ENCODE measurements at regions not wholly inside any gene's neighbourhood (a gene's known extent, or its start where the extent isn't known, plus 50 kb on each side); places are given as distances from the start of the nearest gene placed in this dataset.

DNA sequence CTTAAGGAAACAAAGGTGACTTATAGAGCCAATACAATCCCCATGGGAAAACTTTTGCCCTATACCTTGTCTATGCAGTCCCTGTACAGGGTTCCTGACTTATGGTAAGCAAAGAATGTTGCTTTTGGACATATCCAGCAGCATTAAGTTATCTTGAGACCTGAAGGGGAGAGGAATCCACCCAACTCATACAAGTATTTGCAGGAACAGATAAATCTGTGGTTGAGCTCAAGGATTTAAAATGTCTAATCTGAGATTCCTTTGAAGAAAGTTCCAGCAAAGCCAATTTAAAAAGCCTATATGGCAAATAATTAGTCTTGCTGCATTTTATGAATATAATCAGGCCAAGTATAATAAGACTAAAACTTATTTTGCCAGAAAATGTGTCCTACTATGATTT lies 739.5 kb upstream of the CDH2 start:
- CTCF ChIA-PET: no interaction called here
- Histone ChIP-seq H3K9me3 (ENCODE audit: control insufficient read depth, insufficient read depth, low read depth, low read length) (no peaks in the 10 kb centered on the region), H3K4me1 (ENCODE audit: control insufficient read depth, insufficient read depth, low read length) (no peaks in the 10 kb centered on the region), H3K4me3 (ENCODE audit: low read depth, low read length) (no peak overlapping the region), H3K27ac (ENCODE audit: extremely low read depth, low read depth, low read length) (no peak overlapping the region), H3K36me3 (ENCODE audit: control insufficient read depth in 2 of 2, insufficient read depth in 1 of 2, low read length in 2 of 2) (no peaks in the 10 kb centered on the region)
- TF ChIP-seq ZBTB17 (tag by site-specific recombination; IDR thresholded peaks at IDR 0.05): no peak
- TF ChIP-seq, protein P1, sequence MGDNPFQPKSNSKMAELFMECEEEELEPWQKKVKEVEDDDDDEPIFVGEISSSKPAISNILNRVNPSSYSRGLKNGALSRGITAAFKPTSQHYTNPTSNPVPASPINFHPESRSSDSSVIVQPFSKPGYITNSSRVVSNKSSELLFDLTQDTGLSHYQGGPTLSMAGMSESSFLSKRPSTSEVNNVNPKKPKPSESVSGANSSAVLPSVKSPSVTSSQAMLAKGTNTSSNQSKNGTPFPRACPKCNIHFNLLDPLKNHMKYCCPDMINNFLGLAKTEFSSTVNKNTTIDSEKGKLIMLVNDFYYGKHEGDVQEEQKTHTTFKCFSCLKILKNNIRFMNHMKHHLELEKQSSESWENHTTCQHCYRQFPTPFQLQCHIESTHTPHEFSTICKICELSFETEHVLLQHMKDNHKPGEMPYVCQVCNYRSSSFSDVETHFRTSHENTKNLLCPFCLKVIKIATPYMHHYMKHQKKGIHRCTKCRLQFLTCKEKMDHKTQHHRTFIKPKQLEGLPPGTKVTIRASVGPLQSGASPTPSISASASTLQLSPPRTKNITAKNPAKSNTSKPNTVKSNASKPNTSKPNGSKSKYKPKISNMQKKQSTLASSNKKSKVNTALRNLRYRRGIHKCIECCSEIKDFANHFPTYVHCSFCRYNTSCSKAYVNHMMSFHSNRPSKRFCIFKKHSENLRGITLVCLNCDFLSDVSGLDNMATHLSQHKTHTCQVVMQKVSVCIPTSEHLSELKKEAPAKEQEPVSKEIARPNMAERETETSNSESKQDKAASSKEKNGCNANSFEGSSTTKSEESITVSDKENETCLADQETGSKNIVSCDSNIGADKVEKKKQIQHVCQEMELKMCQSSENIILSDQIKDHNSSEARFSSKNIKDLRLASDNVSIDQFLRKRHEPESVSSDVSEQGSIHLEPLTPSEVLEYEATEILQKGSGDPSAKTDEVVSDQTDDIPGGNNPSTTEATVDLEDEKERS (tag by site-specific recombination; IDR thresholded peaks at IDR 0.05): no peak
- TF ChIP-seq, protein P2, sequence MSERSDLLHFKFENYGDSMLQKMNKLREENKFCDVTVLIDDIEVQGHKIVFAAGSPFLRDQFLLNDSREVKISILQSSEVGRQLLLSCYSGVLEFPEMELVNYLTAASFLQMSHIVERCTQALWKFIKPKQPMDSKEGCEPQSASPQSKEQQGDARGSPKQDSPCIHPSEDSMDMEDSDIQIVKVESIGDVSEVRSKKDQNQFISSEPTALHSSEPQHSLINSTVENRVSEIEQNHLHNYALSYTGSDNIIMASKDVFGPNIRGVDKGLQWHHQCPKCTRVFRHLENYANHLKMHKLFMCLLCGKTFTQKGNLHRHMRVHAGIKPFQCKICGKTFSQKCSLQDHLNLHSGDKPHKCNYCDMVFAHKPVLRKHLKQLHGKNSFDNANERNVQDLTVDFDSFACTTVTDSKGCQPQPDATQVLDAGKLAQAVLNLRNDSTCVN (tag by site-specific recombination; optimal IDR thresholded peaks at IDR 0.05): no peak
- TF ChIP-seq YY2 (tag by site-specific recombination; IDR thresholded peaks at IDR 0.05): no peak
- TF ChIP-seq ZNF600 (tag by site-specific recombination; IDR thresholded peaks at IDR 0.05): no peak
- POLR2A ChIA-PET: interaction anchor here (1.5 kb wide), 1 partner anchor 740 kb away, joined by 4 read pairs; the partner anchor contains the start of gene CDH2

GRCh38 chr18:28905509-28905908 lies 728.6 kb upstream of the CDH2 start:
- H3K9me3 ChIP-seq (ENCODE audit: control insufficient read depth, insufficient read depth, low read depth, low read length): no peaks in the 10 kb centered on the region
- H3K4me3 ChIP-seq (ENCODE audit: low read depth, low read length): no peak overlapping the region
- no peak for TF ChIP-seq ZNF426 (tag by site-specific recombination; IDR thresholded peaks at IDR 0.05)
- no peak for TF ChIP-seq ZNF394 (tag by site-specific recombination; IDR thresholded peaks at IDR 0.05; ENCODE audit: borderline replicate concordance)
- TF ChIP-seq ZNF677 (tag by site-specific recombination; IDR thresholded peaks at IDR 0.05): no peak
- TF ChIP-seq ZBTB8A (tag by site-specific recombination; IDR thresholded peaks at IDR 0.05): no peak
- TF ChIP-seq ZNF138 (tag by site-specific recombination; IDR thresholded peaks at IDR 0.05; ENCODE audit: borderline replicate concordance): no peak
- TF ChIP-seq ZNF837 (tag by site-specific recombination; IDR thresholded peaks at IDR 0.05): no peak
- TF ChIP-seq ZNF658 (tag by site-specific recombination; IDR thresholded peaks at IDR 0.05): no peak
- no peak for TF ChIP-seq ZNF26 (tag by site-specific recombination; IDR thresholded peaks at IDR 0.05)
- no peak for TF ChIP-seq ZNF248 (tag by site-specific recombination; IDR thresholded peaks at IDR 0.05)
- TF ChIP-seq ZNF184 (tag by site-specific recombination; IDR thresholded peaks at IDR 0.05): no peak
- TF ChIP-seq ZNF776 (tag by site-specific recombination; IDR thresholded peaks at IDR 0.05; ENCODE audit: borderline replicate concordance): no peak
- TF ChIP-seq, protein P3, sequence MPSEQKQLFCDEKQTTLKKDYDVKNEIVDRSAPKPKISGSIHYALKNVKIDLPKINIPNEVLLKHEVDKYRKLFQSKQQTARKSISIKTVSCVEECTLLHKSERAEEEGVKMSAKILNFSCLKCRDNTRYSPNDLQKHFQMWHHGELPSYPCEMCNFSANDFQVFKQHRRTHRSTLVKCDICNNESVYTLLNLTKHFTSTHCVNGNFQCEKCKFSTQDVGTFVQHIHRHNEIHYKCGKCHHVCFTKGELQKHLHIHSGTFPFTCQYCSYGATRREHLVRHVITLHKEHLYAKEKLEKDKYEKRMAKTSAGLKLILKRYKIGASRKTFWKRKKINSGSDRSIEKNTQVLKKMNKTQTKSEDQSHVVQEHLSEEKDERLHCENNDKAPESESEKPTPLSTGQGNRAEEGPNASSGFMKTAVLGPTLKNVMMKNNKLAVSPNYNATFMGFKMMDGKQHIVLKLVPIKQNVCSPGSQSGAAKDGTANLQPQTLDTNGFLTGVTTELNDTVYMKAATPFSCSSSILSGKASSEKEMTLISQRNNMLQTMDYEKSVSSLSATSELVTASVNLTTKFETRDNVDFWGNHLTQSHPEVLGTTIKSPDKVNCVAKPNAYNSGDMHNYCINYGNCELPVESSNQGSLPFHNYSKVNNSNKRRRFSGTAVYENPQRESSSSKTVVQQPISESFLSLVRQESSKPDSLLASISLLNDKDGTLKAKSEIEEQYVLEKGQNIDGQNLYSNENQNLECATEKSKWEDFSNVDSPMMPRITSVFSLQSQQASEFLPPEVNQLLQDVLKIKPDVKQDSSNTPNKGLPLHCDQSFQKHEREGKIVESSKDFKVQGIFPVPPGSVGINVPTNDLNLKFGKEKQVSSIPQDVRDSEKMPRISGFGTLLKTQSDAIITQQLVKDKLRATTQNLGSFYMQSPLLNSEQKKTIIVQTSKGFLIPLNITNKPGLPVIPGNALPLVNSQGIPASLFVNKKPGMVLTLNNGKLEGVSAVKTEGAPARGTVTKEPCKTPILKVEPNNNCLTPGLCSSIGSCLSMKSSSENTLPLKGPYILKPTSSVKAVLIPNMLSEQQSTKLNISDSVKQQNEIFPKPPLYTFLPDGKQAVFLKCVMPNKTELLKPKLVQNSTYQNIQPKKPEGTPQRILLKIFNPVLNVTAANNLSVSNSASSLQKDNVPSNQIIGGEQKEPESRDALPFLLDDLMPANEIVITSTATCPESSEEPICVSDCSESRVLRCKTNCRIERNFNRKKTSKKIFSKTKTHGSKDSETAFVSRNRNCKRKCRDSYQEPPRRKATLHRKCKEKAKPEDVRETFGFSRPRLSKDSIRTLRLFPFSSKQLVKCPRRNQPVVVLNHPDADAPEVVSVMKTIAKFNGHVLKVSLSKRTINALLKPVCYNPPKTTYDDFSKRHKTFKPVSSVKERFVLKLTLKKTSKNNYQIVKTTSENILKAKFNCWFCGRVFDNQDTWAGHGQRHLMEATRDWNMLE (tag by site-specific recombination; conservative IDR thresholded peaks at IDR 0.05; ENCODE audit: low read depth): no peak
- no peak for TF ChIP-seq ELK4 (IDR thresholded peaks at IDR 0.05; ENCODE audit: borderline replicate concordance, low read depth, low read length)
- CTCF ChIA-PET: no interaction called here
- no peak overlapping the region for H3K27ac ChIP-seq (ENCODE audit: extremely low read depth, low read depth, low read length)
- no peaks in the 10 kb centered on the region for H3K4me1 ChIP-seq (ENCODE audit: control insufficient read depth, insufficient read depth, low read length)
- H3K36me3 ChIP-seq (ENCODE audit: control insufficient read depth in 2 of 2, insufficient read depth in 1 of 2, low read length in 2 of 2): no peaks in the 10 kb centered on the region
- POLR2A ChIA-PET: no interaction called here
